ENCODE measurements at regions not wholly inside any gene's neighbourhood (a gene's known extent, or its start where the extent isn't known, plus 50 kb on each side); places are given as distances from the start of the nearest gene placed in this dataset.

DNA sequence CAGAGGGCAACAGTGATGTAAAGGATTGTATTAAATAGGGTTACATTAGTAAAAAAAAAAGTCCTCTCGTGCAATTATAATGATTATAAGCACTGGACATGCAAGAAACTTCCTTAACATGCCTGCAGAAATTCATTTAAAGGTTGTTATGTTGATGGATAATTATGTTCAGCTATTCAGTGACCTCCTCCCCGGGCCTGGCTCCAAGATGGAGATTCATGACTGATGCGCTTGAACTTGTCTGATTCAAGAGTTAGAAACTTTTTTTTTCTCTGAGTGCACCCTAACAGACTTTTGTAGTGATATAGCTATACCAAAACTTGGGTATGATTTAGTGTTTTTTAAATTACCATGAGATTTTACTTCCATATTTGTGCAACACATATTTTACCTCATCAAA lies 1170.0 kb upstream of the CITED2 start:
- TF ChIP-seq, protein P1, sequence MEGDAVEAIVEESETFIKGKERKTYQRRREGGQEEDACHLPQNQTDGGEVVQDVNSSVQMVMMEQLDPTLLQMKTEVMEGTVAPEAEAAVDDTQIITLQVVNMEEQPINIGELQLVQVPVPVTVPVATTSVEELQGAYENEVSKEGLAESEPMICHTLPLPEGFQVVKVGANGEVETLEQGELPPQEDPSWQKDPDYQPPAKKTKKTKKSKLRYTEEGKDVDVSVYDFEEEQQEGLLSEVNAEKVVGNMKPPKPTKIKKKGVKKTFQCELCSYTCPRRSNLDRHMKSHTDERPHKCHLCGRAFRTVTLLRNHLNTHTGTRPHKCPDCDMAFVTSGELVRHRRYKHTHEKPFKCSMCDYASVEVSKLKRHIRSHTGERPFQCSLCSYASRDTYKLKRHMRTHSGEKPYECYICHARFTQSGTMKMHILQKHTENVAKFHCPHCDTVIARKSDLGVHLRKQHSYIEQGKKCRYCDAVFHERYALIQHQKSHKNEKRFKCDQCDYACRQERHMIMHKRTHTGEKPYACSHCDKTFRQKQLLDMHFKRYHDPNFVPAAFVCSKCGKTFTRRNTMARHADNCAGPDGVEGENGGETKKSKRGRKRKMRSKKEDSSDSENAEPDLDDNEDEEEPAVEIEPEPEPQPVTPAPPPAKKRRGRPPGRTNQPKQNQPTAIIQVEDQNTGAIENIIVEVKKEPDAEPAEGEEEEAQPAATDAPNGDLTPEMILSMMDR (IDR thresholded peaks at IDR 0.05; ENCODE audit: insufficient read depth, low read length, severe bottlenecking), result no peak
- Histone ChIP-seq H3K27me3 (ENCODE audit: control insufficient read depth, insufficient read depth, low read length) (no peaks in the 10 kb centered on the region), H3K36me3 (ENCODE audit: control insufficient read depth, insufficient read depth, low read length) (no peaks in the 10 kb centered on the region), H3K4me3 (ENCODE audit: low read depth, low read length) (no peak overlapping the region)
- no peak for FAIRE-seq
- no peak for DNase-seq (ENCODE audit: low read depth)

DNA sequence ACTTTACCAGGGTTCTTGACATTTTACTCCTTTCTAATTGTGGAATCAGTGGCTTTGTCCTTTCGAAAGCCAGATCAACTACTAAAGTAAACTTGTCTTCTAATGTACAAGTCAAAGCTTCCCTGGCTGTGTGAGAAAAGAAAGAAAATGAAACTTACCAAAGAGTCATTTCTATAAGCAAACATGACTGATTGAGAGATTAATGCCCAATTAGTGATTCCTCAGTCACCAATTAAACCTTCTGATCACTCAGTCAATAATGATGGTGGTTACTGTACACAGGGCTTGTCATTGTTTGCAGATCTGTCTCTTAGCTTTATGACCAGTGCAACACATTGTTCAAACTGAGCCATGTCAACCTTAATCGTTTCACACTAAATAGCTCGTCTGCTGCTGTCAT lies 1168.4 kb upstream of the CITED2 start:
- TF ChIP-seq, protein P1 (IDR thresholded peaks at IDR 0.05; ENCODE audit: insufficient read depth, low read length, severe bottlenecking), result no peak
- no peaks in the 10 kb centered on the region for H3K27me3 ChIP-seq (ENCODE audit: control insufficient read depth, insufficient read depth, low read length)
- no peaks in the 10 kb centered on the region for H3K36me3 ChIP-seq (ENCODE audit: control insufficient read depth, insufficient read depth, low read length)
- FAIRE-seq (no peak), DNase-seq (ENCODE audit: low read depth) (no peak)
- no peak overlapping the region for H3K4me3 ChIP-seq (ENCODE audit: low read depth, low read length)

DNA sequence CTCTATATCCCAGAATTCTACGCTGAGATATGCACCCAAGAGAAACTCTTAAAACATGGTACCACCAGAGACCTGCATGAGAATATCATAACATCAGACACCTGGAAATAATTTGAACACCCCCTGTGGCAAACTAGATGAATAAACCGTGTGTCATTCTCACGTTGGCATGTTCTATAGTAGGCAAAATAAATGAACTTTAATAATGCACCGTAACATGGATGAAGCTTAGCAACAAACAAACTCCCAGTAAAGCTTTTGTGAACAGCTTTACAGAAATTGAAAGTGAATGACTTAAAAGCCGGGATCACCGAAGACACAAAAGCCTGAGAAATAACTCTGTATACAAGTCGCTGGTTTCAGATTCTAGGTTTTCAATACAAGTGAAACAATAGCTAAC lies 1166.8 kb upstream of the CITED2 start:
- FAIRE-seq (no peak), DNase-seq (ENCODE audit: low read depth) (no peak)
- TF ChIP-seq, protein P1 (IDR thresholded peaks at IDR 0.05; ENCODE audit: insufficient read depth, low read length, severe bottlenecking), result no peak
- no peaks in the 10 kb centered on the region for H3K36me3 ChIP-seq (ENCODE audit: control insufficient read depth, insufficient read depth, low read length)
- H3K4me3 ChIP-seq (ENCODE audit: low read depth, low read length), result no peak overlapping the region
- no peaks in the 10 kb centered on the region for H3K27me3 ChIP-seq (ENCODE audit: control insufficient read depth, insufficient read depth, low read length)

DNA sequence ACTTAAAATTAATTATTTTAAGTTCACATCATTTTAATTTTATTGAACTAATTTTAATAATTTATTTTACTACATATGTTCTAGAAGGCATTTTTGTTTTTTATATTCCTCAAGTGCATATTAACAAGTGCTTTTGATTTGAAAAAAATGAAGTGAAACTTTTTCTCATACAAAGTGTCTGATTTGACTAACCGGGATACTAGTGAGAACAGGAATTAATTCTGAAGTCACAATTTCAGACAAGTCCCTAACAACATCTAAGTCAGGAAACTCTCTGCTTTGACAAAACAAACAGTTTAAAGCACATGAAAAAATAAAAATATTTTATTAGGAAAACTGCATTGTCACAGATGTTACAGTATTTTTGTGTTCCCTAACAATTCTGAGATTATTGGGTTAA lies 1166.3 kb upstream of the CITED2 start:
- no peaks in the 10 kb centered on the region for H3K36me3 ChIP-seq (ENCODE audit: control insufficient read depth, insufficient read depth, low read length)
- no peaks in the 10 kb centered on the region for H3K27me3 ChIP-seq (ENCODE audit: control insufficient read depth, insufficient read depth, low read length)
- TF ChIP-seq, protein P1 (IDR thresholded peaks at IDR 0.05; ENCODE audit: insufficient read depth, low read length, severe bottlenecking), result no peak
- DNase-seq (ENCODE audit: low read depth) (no peak), FAIRE-seq (no peak)
- H3K4me3 ChIP-seq (ENCODE audit: low read depth, low read length), result no peak overlapping the region

DNA sequence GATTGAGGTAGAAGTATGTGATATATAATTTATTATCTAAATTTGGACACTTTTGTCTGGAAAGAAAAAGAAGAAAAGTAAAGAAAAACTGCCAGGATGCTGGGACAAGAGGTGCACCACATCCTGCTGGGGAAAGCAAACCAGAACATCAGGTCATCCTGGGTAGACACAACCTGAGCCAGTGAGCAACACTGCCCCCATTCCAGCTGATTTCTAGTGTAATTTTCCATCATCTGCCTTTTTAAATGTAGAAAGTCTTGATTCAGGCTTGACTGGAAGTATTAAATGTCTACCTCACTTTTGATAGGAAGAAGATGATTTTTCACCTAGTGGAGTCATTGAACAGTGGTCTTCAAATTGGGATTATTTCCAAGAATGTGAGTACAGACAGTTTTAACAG lies 1164.5 kb upstream of the CITED2 start:
- Histone ChIP-seq H3K36me3 (ENCODE audit: control insufficient read depth, insufficient read depth, low read length) (no peaks in the 10 kb centered on the region), H3K4me3 (ENCODE audit: low read depth, low read length) (no peak overlapping the region), H3K27me3 (ENCODE audit: control insufficient read depth, insufficient read depth, low read length) (no peaks in the 10 kb centered on the region)
- DNase-seq (ENCODE audit: low read depth) (peak; percentile 14), FAIRE-seq (no peak)
- TF ChIP-seq, protein P1 (IDR thresholded peaks at IDR 0.05; ENCODE audit: insufficient read depth, low read length, severe bottlenecking), result no peak

All from bronchial epithelial cell (primary cell).